HG03108 (cell line): ENCODE measurements at regions not wholly inside any gene's neighbourhood (a gene's known extent, or its start where the extent isn't known, plus 50 kb on each side); places are given as distances from the start of the nearest gene placed in this dataset.
"Not testable (repeated sequence)": the region's sequence is repeated elsewhere in the genome, so short reads cannot be mapped to it uniquely, and the experiment has no call there.

Experiments used
- ATAC-seq: cut with Tn5 transposase; IDR thresholded peaks from one replicate; pipeline ENCODE4 v1.9.1; 2021; ENCODE audit warnings: moderate library complexity; ENCODE audit not compliant: unreplicated experiment

DNA sequence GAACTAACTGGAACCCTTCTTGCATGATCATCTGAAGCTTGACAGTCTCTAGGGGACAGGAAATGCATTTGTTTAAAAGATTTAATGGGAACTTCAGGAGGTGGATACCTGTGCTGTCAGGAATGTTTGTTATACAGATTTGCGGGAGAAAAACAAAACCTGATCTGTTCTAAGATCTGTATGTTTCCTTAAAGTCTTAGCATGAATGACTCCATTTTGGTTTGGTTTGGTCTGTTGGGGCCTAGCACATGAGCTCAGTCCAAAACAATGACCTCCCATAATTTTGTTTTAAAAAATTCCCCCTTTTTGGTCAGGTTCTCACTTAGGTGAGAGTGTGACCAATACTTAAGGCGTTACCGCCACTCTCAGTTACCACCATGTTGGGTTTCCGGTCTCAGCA, 138.7 kb downstream of the AKR1D1 start:
- ATAC-seq, result no peak

DNA sequence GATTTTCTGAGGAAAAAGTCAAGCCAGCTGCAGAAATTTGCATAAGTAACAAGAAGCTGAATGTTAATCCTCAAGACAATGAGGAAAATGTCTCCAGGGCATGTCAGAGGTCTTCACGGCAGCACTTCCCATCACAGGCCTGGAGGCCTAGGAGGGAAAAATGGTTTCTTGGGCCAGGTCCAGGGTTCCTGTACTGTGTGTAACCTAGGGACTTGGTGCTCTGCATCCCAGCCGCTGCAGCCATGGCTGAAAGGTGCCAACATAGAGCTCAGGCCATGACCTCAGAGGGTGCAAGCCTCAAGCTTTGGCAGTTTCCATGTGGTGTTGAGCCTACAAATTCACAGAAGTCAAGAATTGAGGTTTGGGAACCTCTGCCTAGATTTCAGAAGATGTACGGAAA, 144.1 kb downstream of the AKR1D1 start:
- ATAC-seq, result not testable (repeated sequence)

DNA sequence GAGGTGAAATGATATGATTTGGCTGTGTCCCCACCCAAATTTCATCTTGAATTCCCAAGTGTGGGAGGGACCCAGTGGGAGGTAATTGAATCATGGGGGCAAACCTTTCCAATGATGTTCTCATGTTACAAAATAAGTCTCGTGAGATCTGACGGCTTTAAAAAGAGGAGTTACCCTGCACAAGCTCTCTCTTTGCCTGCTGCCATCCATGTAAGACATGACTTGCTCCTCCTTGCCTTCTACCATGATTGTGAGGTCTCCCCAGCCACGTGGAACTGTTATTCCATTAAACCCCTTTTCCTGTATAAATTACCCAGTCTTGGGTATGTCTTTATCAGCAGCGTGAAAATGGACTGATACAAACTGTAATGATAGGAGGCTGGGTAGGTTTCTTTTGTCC, 145.1 kb downstream of the AKR1D1 start:
- not testable (repeated sequence) for ATAC-seq

DNA sequence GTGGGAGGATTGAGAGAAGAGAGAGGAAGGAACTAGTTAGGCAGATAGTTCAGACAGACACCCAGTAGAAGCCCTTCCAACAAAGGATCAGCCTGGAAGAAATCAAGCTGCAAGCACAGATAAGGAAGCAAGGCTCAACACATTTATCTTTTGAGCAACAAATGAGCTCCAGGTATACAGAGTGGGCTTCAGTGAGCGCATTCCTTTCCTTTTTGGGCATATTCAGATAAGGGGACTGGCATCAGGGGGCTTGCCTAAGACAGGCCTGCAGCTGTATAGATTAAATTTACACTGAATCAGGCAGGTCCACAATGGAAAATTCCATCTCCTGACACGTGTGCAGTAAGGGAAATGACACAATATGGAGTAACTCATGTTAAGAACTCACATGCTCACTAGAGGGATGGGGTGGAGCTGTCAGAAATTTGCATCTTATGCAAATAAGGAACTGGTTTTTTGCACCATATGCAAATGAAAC, 147.2 kb downstream of the AKR1D1 start:
- no peak for ATAC-seq

DNA sequence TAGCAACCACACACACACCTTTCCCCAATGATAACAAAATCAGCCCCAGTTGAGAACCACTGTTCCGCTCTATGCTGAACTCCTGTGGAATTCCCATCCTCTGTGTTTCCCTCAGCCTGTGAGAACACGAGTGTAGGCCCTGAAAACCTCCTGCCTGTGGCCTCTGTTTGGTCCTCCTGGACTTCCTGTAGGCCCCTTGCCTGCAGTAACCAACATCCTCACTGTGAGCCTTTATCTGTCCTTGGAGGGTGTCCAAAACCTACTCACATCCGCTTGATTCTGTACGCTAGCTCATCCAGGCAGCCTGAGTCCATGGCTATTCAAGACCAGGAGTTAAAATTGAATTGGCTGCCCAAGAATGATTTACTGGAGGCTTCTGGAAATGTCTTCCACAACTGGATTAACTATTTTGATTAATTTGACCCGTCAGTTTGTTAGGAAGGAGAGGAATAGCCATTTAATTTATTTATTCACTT, 149.8 kb downstream of the AKR1D1 start:
- ATAC-seq, result no peak

DNA sequence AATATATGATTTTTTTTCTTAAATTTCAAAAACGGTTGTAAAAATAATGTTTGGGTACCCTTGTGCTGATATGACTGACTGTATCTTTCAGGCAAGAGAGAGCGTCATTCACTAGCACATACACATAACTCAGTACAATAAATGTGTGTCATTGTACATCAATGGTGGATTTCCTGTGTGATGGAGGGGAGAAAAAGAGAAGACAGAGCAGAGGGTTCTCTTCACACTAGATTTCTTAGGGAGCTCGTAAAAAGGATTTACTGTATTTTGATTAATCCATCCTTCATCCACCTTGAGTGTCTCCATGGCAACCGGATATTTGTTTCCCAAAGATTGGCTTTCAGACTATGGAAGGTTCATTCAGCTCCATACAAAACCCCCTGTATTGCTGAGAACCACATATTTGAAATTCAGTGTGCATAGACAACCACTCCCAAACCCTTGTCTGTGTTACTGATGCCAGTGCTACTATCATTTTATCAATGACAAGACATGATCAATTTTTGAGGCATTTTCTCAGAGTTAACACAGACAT, 150.6 kb downstream of the AKR1D1 start:
- ATAC-seq, result no peak

DNA sequence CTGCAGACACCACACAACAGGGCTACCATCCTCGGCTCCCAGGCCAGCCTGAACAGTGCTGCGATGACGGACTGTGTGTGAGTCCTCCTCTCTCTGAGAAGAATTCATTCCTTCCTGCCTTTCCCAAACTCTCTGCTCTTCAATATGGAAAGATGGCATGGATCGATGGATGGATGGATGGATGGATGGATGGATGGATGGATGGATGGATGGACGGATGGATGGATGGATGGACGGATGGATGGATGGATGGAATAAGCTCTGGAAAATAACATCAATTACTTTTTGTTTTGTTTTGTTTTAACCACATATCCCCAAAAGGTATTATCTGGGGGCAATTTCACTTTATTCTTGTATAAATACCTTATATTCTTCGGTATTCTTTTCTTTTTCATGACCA, 151.9 kb downstream of the AKR1D1 start:
- no peak for ATAC-seq

DNA sequence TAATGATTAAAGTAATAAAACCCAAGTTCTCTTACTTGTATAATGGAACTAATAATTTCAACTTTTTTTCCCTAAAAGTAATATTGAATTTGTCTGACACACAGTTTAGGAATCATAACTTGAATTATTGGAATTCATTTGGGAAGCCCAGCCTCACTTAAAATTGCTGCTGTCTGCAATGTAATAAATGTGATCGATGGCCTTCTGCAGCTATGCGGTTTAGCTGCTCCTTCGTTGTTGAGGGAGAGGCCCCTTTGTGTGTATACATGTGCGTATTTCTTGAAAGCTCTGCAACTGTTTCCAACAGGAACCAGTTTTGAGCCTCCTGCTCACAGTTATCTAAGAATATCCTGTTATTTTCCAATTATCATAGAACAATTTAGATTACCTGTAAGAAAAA, 152.5 kb downstream of the AKR1D1 start:
- no peak for ATAC-seq

DNA sequence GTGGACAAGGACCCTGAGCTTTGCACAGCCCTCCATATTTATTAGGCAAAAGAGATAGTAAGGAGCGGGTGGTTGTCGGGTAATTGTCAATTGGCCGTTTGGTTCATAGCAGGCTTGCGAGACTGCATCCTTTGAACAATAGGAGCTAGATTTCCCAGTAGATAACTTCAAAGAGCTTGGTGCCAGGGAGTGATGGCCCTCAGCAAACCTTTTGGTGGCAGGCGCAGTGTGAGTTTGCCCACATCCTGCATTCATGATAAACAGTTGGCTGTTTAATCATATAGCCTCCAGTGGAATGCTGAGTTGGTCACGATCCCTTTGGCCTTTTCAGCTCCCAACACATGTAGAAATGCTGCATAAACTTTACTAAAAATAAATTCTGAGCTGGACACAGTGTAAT, 156.9 kb downstream of the AKR1D1 start:
- no peak for ATAC-seq

DNA sequence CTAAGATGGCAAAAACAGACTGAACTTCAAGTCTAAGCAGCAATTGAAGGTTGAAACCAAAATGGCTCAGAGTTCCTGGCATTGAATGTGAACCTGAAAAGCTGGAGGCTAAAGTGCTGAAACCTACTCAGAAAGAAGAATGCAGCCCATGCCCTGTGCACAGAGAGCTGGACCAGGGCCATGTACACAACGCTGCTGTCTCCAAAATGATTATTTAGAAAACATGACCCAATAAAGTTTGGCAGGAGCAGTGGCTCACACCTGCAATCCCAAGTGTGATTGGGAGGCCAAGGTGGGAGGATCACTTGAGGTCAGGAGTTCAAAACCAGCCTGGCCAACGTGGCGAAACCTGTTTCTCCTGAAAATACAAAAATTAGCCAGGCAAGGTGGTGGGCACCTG, 158.9 kb downstream of the AKR1D1 start:
- ATAC-seq, result no peak

DNA sequence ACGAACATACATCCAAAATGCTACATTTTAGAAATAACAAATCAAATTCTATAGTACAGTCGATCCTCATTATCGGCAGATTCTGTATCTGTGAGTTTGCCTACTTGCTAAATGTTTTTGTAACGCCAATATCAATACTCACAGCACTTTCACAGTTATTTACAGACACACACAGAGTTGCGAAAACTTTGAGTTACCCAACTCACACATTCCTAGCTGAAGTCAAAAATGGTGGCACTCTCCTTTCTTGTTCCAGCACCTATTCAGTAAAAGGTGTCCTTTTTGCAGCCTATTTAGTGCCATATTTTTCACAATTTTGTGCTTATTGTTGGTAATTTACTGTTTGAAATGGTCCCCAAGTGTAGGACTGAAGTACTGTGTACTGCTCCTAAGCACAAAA, 161.7 kb downstream of the AKR1D1 start:
- no peak for ATAC-seq

DNA sequence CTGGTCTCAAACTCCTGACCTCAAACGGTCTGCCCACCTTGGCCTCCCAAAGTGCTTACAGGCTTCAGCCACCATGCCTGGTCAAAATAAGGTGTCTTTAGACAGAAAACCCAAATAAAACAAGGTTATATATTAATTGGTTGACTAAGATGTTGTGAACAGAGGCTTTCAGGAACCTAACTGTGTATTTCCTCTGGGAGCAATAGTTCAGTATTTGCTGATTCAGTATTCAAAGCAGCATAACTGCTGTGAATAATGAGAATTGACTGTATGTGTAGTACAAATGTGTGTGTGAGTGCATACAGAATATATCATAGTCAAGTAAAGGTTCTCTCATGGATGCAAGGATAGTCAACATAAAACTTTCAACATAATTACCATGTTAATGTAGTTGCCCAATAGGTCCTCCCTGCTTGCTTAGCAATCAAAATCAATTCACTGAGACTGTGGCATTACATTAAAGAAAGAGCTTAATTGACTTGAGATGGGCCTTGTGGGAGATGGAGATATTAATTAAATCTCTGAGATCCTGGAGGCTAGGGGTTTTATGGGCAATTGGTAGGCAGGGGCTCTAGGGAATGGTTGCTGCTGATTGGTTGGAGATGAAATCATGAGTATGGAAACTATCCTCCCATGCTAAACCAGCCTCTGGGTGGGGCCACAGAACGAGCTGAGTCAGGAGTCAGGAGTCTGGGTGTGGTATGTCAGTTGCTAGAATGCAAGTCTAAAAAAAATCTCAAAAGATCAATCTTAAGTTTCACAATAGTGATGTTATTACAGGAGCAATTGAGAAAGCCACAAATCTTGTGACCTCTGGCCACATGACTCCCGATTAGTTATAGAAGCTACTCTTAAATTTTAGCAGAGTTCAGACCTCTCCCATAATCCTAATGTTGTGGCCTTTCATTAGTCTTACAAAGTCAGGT, 162.7 kb downstream of the AKR1D1 start:
- ATAC-seq, result no peak

DNA sequence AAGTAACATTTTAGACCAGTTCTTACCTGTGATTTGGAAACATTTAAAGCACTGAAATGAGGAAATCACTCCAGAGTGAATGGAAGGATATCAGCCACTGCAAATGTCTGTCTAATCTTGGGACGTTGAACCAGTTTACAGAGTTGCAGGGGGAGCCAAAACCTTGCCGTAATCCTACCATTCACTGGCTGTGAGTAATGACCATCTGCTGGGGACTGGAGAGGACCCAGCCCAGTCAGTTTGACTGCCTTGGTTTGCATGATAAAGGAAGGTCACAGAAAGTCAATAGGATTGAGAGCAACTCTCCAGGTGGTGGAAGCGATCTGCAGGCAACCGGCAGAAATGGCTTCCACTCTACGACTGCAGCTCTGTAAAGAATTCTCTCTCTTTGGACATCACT, 167.2 kb downstream of the AKR1D1 start:
- no peak for ATAC-seq

DNA sequence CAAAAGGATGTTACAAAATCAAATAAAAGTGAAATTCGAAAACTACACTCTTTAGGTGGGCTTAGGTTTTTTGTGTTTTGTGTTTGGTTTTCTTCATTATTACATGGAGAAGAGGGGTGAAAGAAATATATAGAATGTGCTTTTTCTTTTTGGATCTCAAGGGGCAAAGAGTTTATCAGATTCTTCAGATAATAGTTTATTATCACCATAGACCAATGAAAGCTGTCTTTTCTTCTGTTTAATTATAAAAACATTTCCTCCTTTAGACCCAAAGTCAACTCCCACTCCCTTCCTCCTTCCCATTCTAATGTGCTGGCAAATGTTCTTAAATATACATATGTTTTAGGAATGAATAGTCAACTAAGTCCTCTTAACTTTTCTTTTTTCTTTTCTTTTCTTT, 167.6 kb downstream of the AKR1D1 start:
- ATAC-seq, result no peak

DNA sequence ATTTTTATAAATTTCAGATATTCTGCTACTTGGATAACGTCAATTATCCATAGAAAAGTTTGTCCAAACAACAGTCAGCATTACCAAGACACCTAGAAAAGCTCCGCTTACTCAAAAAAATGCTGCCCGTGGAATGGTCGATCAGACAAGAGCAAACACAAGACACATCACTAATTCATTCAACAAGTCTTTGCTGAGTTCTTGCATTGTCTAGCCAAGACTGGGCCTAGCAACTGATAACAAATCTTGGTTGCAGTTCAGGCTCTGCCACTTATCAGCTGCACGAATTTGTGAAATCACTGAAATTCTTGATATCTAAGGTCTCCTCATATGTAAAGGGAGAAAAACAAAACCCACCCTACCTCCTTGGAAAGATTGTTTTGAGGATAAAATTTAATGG, 168.3 kb downstream of the AKR1D1 start:
- ATAC-seq, result no peak

DNA sequence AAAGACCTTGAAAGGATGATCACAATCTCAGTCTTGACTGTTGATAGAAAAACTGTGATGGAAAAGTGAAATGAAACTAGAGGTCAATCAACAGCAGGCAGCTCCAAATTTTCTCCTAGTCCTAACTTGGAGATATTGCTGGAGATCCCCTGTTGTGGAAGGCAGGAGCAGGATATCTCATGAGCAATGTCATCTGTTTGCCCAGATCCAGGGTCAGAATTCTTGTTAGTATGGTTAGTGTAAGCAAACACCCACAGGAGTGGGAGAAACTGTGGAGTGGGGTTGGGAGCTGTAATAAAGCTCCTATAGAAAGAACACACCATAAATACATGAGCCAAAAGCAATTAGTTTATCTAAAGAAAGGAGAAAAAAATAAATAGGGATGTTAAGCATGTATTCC, 169.0 kb downstream of the AKR1D1 start:
- no peak for ATAC-seq

DNA sequence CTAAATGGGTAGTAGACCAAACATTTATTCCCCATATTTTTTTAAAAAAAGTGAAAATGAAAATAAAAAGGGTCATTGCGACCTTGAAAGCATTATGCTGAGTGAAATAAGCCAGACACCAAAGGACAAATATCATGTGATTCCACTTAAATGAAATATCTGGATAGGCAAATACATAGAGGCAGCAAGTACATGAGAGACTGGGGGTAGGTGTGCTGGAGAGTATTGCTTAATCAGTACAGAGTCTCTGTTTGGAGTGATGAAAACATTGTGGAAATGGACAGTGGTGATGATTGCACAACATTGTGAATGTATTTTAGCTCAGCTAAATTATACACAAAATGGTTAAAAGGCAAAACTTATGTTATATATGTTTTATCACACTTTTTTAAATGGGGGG, 169.4 kb downstream of the AKR1D1 start:
- ATAC-seq, result no peak

DNA sequence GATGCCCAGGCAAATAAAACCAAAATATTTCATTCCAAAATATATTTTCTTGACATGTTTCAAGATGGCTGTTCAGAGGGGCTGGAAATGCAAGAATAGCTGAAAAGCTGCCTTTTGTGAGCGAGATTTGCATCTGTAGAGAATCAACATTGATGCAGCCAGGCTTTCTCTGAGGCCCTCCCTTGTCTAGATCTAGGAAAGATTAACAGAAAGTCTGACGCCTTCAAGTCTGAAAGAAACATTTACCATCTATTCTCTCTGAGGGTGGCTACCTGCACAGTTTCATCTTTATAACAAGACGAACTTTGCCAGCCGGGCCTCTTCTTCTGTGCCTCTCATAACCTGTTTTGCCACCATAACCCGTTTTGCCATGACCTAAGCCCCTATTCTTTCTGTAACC, 170.2 kb downstream of the AKR1D1 start:
- no peak for ATAC-seq

DNA sequence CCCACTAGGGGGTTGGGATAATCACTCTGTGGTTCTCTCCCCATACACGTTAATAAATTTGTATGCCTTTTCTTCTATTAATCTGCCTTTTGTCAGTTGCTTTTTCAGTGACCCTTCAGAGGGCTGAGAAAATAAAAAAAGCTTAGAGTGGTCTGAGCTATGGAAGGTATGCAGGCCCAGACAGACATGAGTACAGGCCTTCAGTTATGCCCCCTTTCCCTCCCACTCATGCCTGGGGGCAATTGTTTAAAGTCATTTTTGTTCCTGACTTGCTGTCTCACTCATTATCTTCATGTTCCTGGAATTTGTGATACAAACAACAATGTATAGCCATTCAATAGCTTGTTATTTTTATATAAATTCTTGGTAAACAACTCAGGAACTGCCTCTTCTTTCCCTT, 170.8 kb downstream of the AKR1D1 start:
- no peak for ATAC-seq

DNA sequence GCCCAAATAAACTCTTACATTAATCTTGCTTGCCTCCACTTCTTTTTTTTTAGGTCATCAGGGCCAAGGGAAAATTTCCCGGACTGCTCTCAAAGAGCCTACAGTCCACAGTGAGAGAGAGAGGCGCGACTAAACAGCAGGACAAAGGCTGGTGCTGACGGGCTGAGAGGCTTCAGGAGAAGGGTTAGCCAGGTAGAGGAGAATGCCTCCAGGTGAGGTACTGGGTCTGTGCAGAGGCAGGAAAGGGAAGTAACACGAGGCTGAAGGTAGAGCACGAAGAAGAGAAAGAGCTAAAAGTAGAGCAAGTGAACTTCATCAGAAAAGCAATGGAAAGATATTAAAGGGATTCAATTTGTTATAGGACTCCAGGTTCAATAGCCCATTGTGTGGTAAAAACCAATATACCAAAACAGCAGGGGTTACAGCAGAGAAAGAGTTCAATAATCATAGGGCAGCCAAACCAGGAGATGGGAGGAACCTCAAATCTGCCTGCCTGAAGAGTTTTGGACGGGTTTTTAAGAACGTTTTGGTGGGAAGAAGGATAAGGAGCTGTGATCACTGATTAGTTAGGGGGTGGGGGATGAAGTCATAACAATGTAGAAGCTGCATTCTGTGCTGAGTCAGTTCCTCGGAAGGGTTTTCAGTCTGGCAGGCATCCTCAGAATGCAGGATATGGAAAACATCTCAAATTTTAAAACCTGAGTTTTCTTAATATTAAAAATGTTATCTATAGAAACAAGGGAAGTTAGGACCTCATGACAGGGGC, 171.5 kb downstream of the AKR1D1 start:
- ATAC-seq, result no peak

DNA sequence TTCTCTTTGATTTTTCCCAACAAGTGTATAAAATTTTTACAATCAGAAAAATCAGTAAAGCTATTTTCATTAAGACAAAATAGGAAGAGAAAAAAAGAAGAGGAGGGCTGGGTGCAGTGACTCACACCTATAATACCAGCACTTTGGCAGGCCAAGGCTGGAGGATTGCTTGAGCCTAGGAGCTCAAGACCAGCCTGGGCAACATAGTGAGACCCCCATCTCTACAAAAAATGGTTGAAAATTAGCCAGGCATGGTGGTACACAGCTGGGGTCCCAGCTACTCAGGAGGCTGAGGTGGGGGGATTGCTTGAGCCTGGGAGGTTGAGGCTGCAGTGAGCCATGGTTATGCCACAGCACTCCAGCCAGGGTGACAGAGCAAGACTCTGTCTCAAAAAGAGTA, 172.3 kb downstream of the AKR1D1 start:
- ATAC-seq, result no peak

DNA sequence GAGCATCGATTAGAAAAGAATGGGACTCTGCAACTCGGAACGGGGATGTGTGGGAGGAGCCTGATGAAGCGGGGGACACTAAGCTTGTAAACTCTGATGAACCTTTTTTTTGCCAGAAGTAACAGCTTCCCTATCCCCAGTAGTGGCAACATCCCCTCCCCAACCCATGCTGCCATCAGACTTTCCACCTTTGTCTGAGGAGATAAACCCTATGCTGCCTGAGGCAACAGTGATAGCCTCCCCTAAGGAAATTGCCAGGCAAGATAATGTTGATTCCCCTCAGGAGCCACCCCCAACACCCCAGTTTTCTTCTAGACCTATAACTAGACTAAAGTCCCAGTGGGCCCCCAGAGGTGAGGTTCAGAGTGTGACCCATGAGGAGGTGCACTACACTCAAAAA, 173.7 kb downstream of the AKR1D1 start:
- no peak for ATAC-seq
